MV-4-11 (cell line): ENCODE measurements at regions not wholly inside any gene's neighbourhood (a gene's known extent, or its start where the extent isn't known, plus 50 kb on each side); places are given as distances from the start of the nearest gene placed in this dataset.
A peak's percentile ranks its signal among the peaks of the same experiment; 100 is the strongest.
"Not testable (repeated sequence)": the region's sequence is repeated elsewhere in the genome, so short reads cannot be mapped to it uniquely, and the experiment has no call there.

Source experiments
- DNase-seq: peaks from one replicate; lab custom pipeline; 2025; lab: John Stamatoyannopoulos, UW

DNA sequence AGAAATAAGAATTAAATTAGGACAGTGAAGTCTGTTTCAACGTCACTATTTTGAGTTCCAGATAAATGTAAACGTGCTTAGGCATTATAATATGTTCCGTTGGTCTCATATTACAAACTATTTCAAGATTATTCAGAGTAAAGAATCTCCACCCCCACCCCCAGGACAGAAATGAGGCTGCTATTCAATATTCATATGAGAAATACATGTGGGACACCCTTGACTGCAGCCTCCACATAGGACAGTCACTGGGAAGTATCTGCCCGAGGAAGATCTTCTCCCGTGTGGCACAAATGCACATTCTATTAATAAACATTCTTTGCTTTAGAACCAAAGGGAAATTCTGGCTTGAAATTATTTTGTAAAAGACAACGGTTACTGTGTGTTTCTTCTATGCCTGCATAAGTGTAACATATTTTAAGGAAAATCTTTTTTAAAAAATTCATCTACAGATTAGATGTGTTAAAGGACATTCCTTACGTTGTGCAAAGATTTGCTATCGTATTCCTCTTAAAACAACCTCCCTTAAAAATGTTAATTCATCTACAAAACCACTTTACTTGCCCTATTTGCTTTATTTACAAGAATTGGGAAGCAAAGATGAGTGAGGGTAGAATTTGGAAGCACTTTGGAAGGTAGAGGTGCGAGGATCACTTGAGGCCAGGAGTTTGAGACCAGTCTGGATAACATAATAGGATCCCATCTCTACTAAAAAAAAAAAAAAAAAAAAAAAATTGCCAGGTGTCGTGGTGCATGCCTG is 148.3 kb upstream of the SOX14 start:
- DNase-seq, result no peak

DNA sequence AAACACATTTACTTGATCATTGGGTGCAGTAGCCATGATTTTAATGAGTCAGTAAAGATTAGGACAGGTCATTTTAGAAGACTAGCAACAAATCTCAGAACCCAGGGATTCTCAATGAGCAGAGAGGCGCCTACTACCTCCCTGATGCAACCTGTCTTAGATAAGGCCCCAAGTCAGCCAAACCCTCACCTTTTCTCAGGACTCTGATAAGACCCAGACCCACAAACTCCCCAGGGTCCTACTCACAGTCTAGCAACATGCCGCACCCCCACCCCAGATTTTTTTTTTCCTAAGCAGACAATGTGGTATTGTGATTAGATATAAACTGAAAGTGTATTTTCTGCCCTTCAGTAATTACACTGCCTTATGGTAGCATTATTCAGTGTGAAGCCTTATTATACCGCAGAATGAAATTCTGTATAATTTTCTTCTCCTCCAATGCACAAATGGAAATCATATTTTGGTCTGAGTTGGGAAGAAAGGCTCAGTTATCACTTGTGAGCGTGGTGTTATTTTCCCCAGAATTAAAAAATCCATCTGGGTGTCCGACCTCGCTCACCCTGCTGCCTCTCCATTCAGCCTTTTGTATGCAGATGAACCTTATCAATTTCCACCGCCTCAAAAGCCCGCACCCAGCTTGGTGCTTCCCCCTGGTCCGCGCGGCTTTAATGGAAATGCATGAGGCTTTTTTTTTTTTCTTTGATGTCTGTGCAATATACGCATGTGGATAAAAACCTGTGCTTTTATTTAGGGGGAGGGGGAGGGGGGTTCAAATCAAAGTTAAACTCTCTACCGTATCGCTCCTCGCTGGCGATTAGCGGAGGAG is 122.0 kb upstream of the SOX14 start:
- DNase-seq, result no peak

DNA sequence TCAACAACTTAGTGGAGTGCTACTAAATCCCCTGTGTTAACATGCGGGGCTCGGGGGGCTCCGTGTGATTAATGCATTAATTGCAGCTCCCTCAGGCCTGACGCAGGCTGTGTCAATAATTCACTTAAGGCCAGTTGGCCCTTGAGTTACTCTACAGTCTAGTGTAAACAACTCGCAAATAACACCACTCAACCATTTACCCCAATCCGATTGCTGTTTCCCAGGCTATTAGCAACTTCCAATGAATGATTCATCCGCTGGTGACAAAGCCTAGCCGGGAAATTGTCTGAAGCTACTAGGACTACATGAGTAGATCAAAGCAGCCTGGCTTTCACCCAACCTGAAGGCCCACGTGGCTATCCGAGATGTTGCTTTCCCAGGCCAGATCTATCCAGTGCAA is 121.3 kb upstream of the SOX14 start:
- DNase-seq, result no peak

DNA sequence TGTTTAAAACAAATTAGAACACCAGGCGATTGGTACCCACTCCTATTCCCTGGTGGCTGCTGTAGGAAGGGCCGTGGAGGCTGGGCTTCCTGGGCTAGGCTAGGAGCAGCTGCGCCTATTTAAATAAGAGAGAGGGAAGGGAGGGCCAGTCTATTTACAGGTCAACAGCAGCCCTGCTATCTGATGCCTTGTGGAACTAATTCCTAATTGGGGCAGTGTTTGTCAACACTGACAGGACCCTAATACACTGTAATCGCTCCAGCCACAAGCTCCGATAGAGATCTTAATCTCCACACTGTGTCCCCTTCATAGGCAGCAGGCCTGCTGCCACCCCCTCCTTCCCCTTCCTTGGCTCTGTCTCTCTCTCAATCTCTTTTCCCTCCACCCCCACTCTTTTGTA is 116.9 kb upstream of the SOX14 start:
- DNase-seq, result no peak

DNA sequence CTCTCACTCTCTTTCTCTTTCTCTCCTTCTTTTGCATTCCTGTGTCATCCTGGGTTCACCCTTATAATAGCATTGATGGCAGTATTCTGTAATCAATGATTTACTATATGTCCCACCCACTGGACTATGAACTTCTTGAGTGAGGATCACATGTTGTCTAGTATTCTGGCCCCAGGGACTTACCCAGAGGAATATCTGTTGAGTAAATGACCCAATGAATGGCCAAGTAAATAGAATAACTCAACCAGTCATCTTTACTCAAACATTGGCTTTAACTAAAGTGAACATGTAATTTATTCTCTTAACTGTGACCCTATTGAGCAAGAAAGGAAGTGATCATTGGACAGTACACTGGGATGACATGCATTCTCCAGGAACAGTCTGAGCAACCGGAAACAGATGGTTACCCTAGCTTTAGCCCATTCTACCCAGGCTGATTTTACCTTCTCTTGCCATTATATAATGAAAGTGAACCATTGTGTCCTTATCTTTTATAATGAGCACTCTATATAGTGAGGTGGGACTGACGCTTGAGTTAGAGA is 94.5 kb upstream of the SOX14 start:
- DNase-seq, result no peak

DNA sequence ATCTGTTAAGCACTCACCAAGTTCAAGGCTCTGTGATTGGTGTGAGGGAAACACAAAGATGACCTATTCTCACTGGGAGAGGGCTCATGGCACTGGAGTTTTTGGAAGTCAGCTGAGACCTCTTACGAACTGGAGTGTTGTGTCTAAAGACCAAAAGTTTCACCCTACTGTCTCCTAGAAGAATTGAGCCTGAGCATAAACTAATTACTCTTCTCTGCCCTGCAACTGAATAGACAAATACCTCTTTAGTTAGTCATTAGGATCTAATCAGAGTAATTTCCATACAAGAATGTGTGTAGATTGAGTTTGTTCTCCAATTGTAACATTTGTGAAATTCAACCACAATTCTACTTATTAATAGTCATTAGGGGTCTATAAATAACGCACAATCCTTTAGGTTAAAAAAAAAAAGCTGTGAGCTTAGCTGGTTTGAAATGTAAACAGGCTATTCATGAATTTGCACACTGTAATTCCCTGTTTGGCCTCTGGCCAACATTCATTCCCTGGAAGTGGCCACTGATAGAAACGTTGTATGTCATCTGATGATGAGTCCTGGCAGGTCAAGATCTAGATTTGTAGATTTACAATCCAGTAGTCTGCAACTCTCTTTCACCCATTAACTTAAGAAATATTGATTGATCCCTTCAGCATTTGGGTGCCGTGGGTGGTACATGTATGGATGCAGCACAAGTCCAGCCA is 76.8 kb upstream of the SOX14 start:
- no peak for DNase-seq

DNA sequence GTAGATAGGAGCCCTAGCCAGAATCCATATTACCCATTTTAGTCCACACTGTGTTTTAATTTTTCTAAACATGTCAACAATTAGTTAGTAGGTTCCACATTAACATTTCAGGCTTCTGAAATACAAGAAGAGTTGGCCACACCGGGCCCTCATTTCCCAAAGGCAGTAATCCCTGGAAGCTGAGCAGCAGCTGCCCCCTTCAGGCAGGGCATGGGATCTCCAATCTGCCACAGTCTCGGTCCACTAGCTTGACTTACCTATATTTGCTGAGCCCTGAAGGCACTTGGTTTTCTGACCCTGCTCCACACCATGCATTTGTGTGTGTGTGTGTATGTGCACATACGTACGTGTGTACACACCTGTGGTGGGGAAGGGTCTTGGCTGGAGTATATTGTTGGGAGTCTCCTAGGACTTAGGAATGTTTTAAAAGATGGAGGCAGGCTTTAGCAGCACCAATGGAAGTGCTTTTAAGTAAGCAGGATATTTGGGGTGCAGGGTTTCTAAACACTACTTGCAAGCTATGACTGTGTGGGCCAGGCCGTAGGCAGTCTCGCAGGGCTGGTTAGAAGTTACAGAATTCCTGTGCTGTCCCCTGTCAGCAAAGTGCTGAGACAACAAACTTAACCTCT is 71.2 kb upstream of the SOX14 start:
- no peak for DNase-seq

DNA sequence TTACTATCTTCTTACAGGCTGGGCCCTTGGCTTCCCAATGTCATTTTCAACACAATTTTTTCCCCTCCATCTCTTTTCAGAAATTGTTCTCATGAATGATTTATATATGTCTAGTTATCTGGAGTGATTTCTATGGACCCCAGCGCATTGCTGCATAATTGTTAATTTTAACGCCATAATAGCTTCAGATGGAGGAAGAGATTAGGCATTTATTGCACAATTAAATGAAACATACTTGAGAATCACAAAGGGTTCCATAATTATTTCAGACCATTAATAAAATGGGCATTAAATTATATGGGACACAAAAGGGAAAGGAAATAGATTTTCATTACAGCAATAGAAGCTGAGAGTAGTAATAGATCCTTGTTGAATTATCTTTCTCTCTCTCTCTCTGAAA is 70.3 kb upstream of the SOX14 start:
- no peak for DNase-seq

DNA sequence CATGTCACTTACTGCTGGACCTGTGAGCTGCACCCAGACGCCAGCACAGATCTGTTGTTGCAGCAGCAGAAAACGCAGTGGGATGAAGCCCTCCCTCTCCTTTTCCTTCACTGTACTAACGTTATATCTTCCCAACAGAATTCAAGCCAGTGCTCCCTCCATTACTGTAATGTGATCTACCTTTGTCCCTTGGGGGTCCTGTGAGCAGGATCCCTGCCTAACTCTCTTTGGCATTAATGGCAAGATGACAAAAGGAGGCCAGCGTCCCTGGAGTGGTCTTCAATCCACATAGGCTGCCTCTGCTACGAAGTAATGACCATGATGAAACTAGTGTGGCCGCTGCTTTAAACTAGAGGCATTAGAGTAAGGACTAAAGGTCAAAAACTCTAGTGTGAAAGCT is 69.3 kb upstream of the SOX14 start:
- no peak for DNase-seq

DNA sequence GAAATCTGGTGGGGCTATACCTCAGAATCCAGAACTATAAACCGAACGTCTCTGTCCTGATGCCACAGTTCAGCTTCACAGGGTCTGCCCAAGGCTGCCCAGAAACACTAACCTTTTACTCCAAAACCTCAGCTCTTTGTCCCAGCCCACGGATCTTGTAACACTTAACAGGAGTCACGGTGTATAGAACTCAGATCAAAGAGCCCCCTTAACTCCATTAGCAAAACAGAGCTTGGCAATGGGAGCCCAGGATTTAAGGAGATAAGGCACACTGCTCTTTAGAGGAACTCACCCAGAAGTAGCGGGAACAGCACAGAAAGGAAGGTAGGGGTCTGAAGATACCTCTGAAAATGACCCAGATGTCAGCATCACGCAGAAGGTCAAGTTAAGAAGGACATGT is 68.8 kb upstream of the SOX14 start:
- no peak for DNase-seq

DNA sequence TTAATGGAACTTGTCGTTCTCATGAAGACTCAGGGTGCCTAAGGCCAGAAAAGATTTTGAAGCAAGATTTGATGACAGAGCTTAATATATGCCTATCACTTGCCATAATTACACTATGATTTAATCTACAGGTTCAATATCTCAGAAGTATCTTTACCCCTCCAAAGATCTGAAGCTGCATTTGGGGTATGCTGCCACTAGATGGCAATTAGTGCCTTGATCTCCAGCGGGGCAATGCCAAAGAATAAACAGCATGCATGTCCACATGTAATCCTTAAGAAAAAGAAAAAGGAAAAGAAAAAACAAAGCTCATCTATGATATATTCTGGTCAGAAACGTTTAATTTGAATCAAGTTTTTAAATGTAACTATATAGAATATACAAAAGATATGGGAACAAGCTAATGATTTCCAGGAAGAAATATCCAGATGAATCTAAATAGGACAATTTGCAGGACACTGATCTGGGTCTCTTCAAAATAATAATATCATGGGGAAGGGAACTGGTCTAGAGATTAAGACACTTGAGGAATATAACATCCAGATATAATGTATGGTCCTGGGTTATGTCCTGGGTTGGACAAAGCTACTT is 55.0 kb upstream of the SOX14 start:
- DNase-seq, result peak; percentile 2

DNA sequence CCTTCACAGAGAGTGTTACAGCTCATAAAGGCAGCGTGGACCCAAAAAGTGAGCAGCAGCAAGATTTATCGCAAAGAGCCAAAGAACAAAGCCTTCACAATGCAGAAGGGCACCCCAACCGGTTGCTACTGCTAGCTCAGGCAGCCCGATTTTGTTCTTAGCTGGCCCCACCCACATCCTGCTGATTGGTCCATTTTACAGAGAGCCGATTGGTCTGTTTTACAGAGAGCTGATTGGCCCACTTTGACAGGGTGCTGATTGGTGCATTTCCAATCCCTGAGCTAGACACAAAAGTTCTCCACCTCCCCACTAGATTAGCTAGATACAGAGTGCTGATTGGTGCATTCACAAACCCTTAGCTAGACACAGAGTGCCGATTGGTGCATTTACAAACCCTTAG is 50.1 kb upstream of the SOX14 start:
- DNase-seq, result not testable (repeated sequence)
